ENCODE measurements at regions not wholly inside any gene's neighbourhood (a gene's known extent, or its start where the extent isn't known, plus 50 kb on each side); places are given as distances from the start of the nearest gene placed in this dataset.
"Not testable (repeated sequence)": the region's sequence is repeated elsewhere in the genome, so short reads cannot be mapped to it uniquely, and the experiment has no call there.

- no peak for DNase-seq (ENCODE audit: low read depth, low spot score)
These were observed 711.5 kb downstream of the PCDH17 start for GRCh38 chr13:58343076-58343475.

- not testable (repeated sequence) for DNase-seq (ENCODE audit: low read depth, low spot score)
These were observed 720.6 kb downstream of the PCDH17 start for GRCh38 chr13:58352100-58352499.

- no peak for DNase-seq (ENCODE audit: low read depth, low spot score)
These were observed 738.4 kb downstream of the PCDH17 start for GRCh38 chr13:58369936-58370335.

- no peak for DNase-seq (ENCODE audit: low read depth, low spot score)
These were observed 744.8 kb downstream of the PCDH17 start for GRCh38 chr13:58376349-58376748.

- no peak for DNase-seq (ENCODE audit: low read depth, low spot score)
These were observed 745.2 kb downstream of the PCDH17 start for GRCh38 chr13:58376775-58377174.

GRCh38 chr13:58379221-58379620 lies 747.7 kb downstream of the PCDH17 start:
- no peak for DNase-seq (ENCODE audit: low read depth, low spot score)

- DNase-seq (ENCODE audit: low read depth, low spot score) = not testable (repeated sequence)
These were observed 753.8 kb downstream of the PCDH17 start for GRCh38 chr13:58385336-58385735.

- no peak for DNase-seq (ENCODE audit: low read depth, low spot score)
These were observed 766.2 kb downstream of the PCDH17 start for GRCh38 chr13:58397596-58398387.

GRCh38 chr13:58399263-58399662 lies 767.7 kb downstream of the PCDH17 start:
- no peak for DNase-seq (ENCODE audit: low read depth, low spot score)

GRCh38 chr13:58406545-58406944 lies 775.0 kb downstream of the PCDH17 start:
- no peak for DNase-seq (ENCODE audit: low read depth, low spot score)

- no peak for DNase-seq (ENCODE audit: low read depth, low spot score)
These were observed 798.4 kb downstream of the PCDH17 start for GRCh38 chr13:58429917-58430316.

- DNase-seq (ENCODE audit: low read depth, low spot score) = no peak
These were observed 803.4 kb downstream of the PCDH17 start for GRCh38 chr13:58434943-58435342.

- DNase-seq (ENCODE audit: low read depth, low spot score) = no peak
These were observed 805.9 kb downstream of the PCDH17 start for GRCh38 chr13:58437427-58437826.

GRCh38 chr13:58446979-58447378 lies 815.4 kb downstream of the PCDH17 start:
- DNase-seq (ENCODE audit: low read depth, low spot score) = no peak

GRCh38 chr13:58452123-58452623 lies 820.6 kb downstream of the PCDH17 start:
- no peak for DNase-seq (ENCODE audit: low read depth, low spot score)

GRCh38 chr13:58455094-58455493 lies 823.5 kb downstream of the PCDH17 start:
- no peak for DNase-seq (ENCODE audit: low read depth, low spot score)

GRCh38 chr13:58461217-58461616 lies 829.7 kb downstream of the PCDH17 start:
- DNase-seq (ENCODE audit: low read depth, low spot score) = no peak

- DNase-seq (ENCODE audit: low read depth, low spot score) = no peak
These were observed 832.3 kb downstream of the PCDH17 start for GRCh38 chr13:58463841-58464240.

- DNase-seq (ENCODE audit: low read depth, low spot score) = no peak
These were observed 835.6 kb downstream of the PCDH17 start for GRCh38 chr13:58467176-58467575.

- DNase-seq (ENCODE audit: low read depth, low spot score) = no peak
These were observed 840.9 kb downstream of the PCDH17 start for GRCh38 chr13:58472483-58472882.

- no peak for DNase-seq (ENCODE audit: low read depth, low spot score)
These were observed 843.0 kb downstream of the PCDH17 start for GRCh38 chr13:58474581-58474980.

GRCh38 chr13:58476206-58476918 lies 844.8 kb downstream of the PCDH17 start:
- no peak for DNase-seq (ENCODE audit: low read depth, low spot score)

- DNase-seq (ENCODE audit: low read depth, low spot score) = no peak
These were observed 847.3 kb downstream of the PCDH17 start for GRCh38 chr13:58478858-58479257.
